Mesenchymal stem cell (in vitro differentiated cells and primary cell): ENCODE measurements at regions not wholly inside any gene's neighbourhood (a gene's known extent, or its start where the extent isn't known, plus 50 kb on each side); places are given as distances from the start of the nearest gene placed in this dataset.

Experiments
- DNase-seq: peaks from one replicate; pipeline ENCODE4 v3.0.0-alpha.2; 2013
- H2AFZ ChIP-seq: one replicate; pipeline ENCODE4 v1.6.1; 2013; ENCODE audit warnings: low read depth, mild to moderate bottlenecking, control low read depth, inconsistent platforms, low read length, moderate library complexity
- H2AK5ac ChIP-seq: 2 replicates; pipeline ENCODE4 v1.6.1; 2013; ENCODE audit warnings: low read length, moderate library complexity, mild to moderate bottlenecking, inconsistent platforms; ENCODE audit not compliant: severe bottlenecking
- H2BK120ac ChIP-seq: one replicate; pipeline ENCODE4 v1.6.1; 2013; ENCODE audit warnings: low read depth, mild to moderate bottlenecking, inconsistent platforms, low read length, moderate library complexity
- H2BK12ac ChIP-seq, 2 experiments: one replicate each; pipeline ENCODE4 v1.6.1; 2013; ENCODE audit warnings: inconsistent platforms in 2 of 2, low read length in 2 of 2, mild to moderate bottlenecking in 2 of 2, moderate library complexity in 2 of 2, control low read depth in 1 of 2
- H2BK15ac ChIP-seq: one replicate; pipeline ENCODE4 v1.6.1; 2013; ENCODE audit warnings: mild to moderate bottlenecking, low read depth, inconsistent platforms; ENCODE audit not compliant: poor library complexity, severe bottlenecking
- H2BK5ac ChIP-seq: 2 replicates; pipeline ENCODE4 v1.6.1; 2013; ENCODE audit warnings: low read depth, mild to moderate bottlenecking, low read length, control low read depth, inconsistent platforms; ENCODE audit not compliant: poor library complexity, severe bottlenecking
- H3K14ac ChIP-seq, 2 experiments: one replicate each; pipeline ENCODE4 v1.6.1; 2013; ENCODE audit warnings: inconsistent platforms in 2 of 2, low read length in 2 of 2, control low read depth in 1 of 2, mild to moderate bottlenecking in 1 of 2, moderate library complexity in 1 of 2
- H3K18ac ChIP-seq, 2 experiments: one replicate each; pipeline ENCODE4 v1.6.1; 2013; ENCODE audit warnings: inconsistent platforms in 2 of 2, low read length in 2 of 2, control low read depth in 1 of 2, low read depth in 1 of 2, mild to moderate bottlenecking in 1 of 2
- H3K23ac ChIP-seq, 2 experiments: one replicate each; pipeline ENCODE4 v1.6.1; 2013; ENCODE audit warnings: inconsistent platforms in 2 of 2, low read length in 2 of 2, mild to moderate bottlenecking in 2 of 2, moderate library complexity in 2 of 2, control low read depth in 1 of 2
- H3K27ac ChIP-seq: 2 replicates; pipeline ENCODE4 v1.5.1; 2013; ENCODE audit warnings: mild to moderate bottlenecking, moderate library complexity, low read length, control low read depth, inconsistent platforms; ENCODE audit not compliant: poor library complexity, severe bottlenecking
- H3K27me3 ChIP-seq, 2 experiments: 2 replicates each; pipeline versions ENCODE4 v1.6.1 to v1.7.0; 2013; ENCODE audit warnings: low read length in 2 of 2, mild to moderate bottlenecking in 2 of 2, moderate library complexity in 2 of 2, control low read depth in 1 of 2, inconsistent platforms in 1 of 2; ENCODE audit not compliant: control insufficient read depth in 1 of 2, insufficient read depth in 1 of 2
- H3K36me3 ChIP-seq, 2 experiments: 2 replicates each; pipeline versions ENCODE4 v1.6.1 to v1.7.0; 2013; ENCODE audit warnings: low read length in 2 of 2, control low read depth in 1 of 2, inconsistent platforms in 1 of 2, low read depth in 1 of 2, mild to moderate bottlenecking in 1 of 2; ENCODE audit not compliant: insufficient read depth in 2 of 2, control insufficient read depth in 1 of 2
- H3K4ac ChIP-seq, 2 experiments: one replicate each; pipeline ENCODE4 v1.6.1; 2013; ENCODE audit warnings: inconsistent platforms in 2 of 2, low read length in 2 of 2, mild to moderate bottlenecking in 2 of 2, moderate library complexity in 2 of 2, control low read depth in 1 of 2, low read depth in 1 of 2
- H3K4me1 ChIP-seq: 2 replicates; pipeline ENCODE4 v1.6.1; 2013; ENCODE audit warnings: low read depth, low read length, control low read depth; ENCODE audit not compliant: control insufficient read depth, insufficient read depth
- H3K4me2 ChIP-seq: 2 replicates; pipeline ENCODE4 v1.6.1; 2013; ENCODE audit warnings: low read length, mild to moderate bottlenecking, inconsistent platforms; ENCODE audit not compliant: poor library complexity, severe bottlenecking
- H3K4me3 ChIP-seq, 2 experiments: 2 replicates each; pipeline versions ENCODE4 v1.5.1 to v1.7.0; 2013; ENCODE audit warnings: low read length in 2 of 2, mild to moderate bottlenecking in 2 of 2, control low read depth in 1 of 2, low read depth in 1 of 2; ENCODE audit not compliant: insufficient read depth in 1 of 2
- H3K79me1 ChIP-seq: replicated peaks from 2 replicates; pipeline ENCODE4 v1.6.1; 2013; ENCODE audit warnings: mild to moderate bottlenecking, control low read depth, low read length, inconsistent platforms; ENCODE audit not compliant: poor library complexity, severe bottlenecking
- H3K9ac ChIP-seq: 2 replicates; pipeline ENCODE4 v1.7.0; 2013; ENCODE audit warnings: mild to moderate bottlenecking, low read length, moderate library complexity
- H3K9me3 ChIP-seq: 2 replicates; pipeline ENCODE4 v1.7.0; 2013; ENCODE audit warnings: mild to moderate bottlenecking, low read length; ENCODE audit not compliant: control insufficient read depth
- H4K8ac ChIP-seq: one replicate; pipeline ENCODE4 v1.6.1; 2013; ENCODE audit warnings: inconsistent platforms, mild to moderate bottlenecking, low read length, moderate library complexity
- H4K91ac ChIP-seq: one replicate; pipeline ENCODE4 v1.6.1; 2013; ENCODE audit warnings: mild to moderate bottlenecking, low read length, inconsistent platforms
- WGBS: methylation state at CpG from one replicate; pipeline ENCODE4 v1.1.7; 2013; ENCODE audit warnings: mixed read lengths; 5-methylcytosine and 5-hydroxymethylcytosine counted together

GRCh38 chr15:72964135-72964534 lies 88.1 kb upstream of the NEO1 start:
- Histone ChIP-seq H3K23ac (no peak overlapping the region), H2BK5ac (no peak overlapping the region), H2BK15ac (no peak overlapping the region), H3K79me1 (no peaks in the 10 kb centered on the region), H3K4me3 (no peak overlapping the region), H3K4me1 (no peaks in the 10 kb centered on the region), H3K18ac (no peak overlapping the region), H3K27ac (no peak overlapping the region), H3K36me3 (no peaks in the 10 kb centered on the region), H3K14ac (no peak overlapping the region), H2BK12ac (peak overlapping the region in 1 of 2 experiments; percentile 54), H4K8ac (no peak overlapping the region), H3K9ac (no peak overlapping the region), H4K91ac (no peak overlapping the region), H3K27me3 (no peaks in the 10 kb centered on the region), H2AK5ac (no peak overlapping the region), H2BK120ac (no peak overlapping the region), H3K9me3 (no peaks in the 10 kb centered on the region), H3K4me2 (no peak overlapping the region), H2AFZ (no peak overlapping the region), H3K4ac (no peak overlapping the region)
- DNase-seq: no peak

- no peak for DNase-seq
- no peak overlapping the region for H2BK120ac ChIP-seq
- H4K8ac ChIP-seq: no peak overlapping the region
- H3K4ac ChIP-seq: no peak overlapping the region
- no peak overlapping the region for H2AFZ ChIP-seq
- H4K91ac ChIP-seq: no peak overlapping the region
- H3K79me1 ChIP-seq: no peaks in the 10 kb centered on the region
- H3K4me3 ChIP-seq: no peak overlapping the region
- no peak overlapping the region for H2BK15ac ChIP-seq
- H3K27ac ChIP-seq: no peak overlapping the region
- H2BK12ac ChIP-seq: no peak overlapping the region
- H3K14ac ChIP-seq: no peak overlapping the region
- no peaks in the 10 kb centered on the region for H3K36me3 ChIP-seq
- H3K9ac ChIP-seq: no peak overlapping the region
- no peak overlapping the region for H2AK5ac ChIP-seq
- H3K9me3 ChIP-seq: no peaks in the 10 kb centered on the region
- H3K4me2 ChIP-seq: no peak overlapping the region
- H3K4me1 ChIP-seq: no peaks in the 10 kb centered on the region
- H2BK5ac ChIP-seq: no peak overlapping the region
- no peak overlapping the region for H3K23ac ChIP-seq
- H3K27me3 ChIP-seq: no peaks in the 10 kb centered on the region
- no peak overlapping the region for H3K18ac ChIP-seq
- 93% methylated on average over 8 of the region's 8 CpGs for WGBS
Observed at GRCh38 chr15:72962054-72962702, 90.1 kb upstream of the NEO1 start.

- Histone ChIP-seq H3K4me2 (no peak overlapping the region), H3K27ac (no peak overlapping the region), H3K4me1 (no peaks in the 10 kb centered on the region), H3K14ac (no peak overlapping the region), H3K9ac (no peak overlapping the region), H3K79me1 (no peaks in the 10 kb centered on the region), H3K9me3 (no peaks in the 10 kb centered on the region), H3K18ac (no peak overlapping the region), H3K23ac (no peak overlapping the region), H2BK15ac (no peak overlapping the region), H2AFZ (no peak overlapping the region), H3K4ac (no peak overlapping the region), H3K27me3 (no peaks in the 10 kb centered on the region), H4K8ac (no peak overlapping the region), H2AK5ac (no peak overlapping the region), H2BK5ac (no peak overlapping the region), H4K91ac (no peak overlapping the region), H3K36me3 (no peaks in the 10 kb centered on the region), H2BK120ac (no peak overlapping the region), H2BK12ac (no peak overlapping the region), H3K4me3 (no peak overlapping the region)
- no peak for DNase-seq
- 90% methylated on average over 3 of the region's 3 CpGs for WGBS
Observed at GRCh38 chr15:72961346-72961745, 90.9 kb upstream of the NEO1 start.

- H3K4ac ChIP-seq: no peak overlapping the region
- H3K36me3 ChIP-seq: no peaks in the 10 kb centered on the region
- peaks cover 0 to 4% of the 10 kb centered on the region in 2 experiments for H3K27me3 ChIP-seq
- H3K79me1 ChIP-seq: no peaks in the 10 kb centered on the region
- no peak overlapping the region for H4K8ac ChIP-seq
- no peak overlapping the region for H2BK15ac ChIP-seq
- H3K4me1 ChIP-seq: no peaks in the 10 kb centered on the region
- no peak overlapping the region for H3K4me2 ChIP-seq
- no peaks in the 10 kb centered on the region for H3K9me3 ChIP-seq
- H3K27ac ChIP-seq: no peak overlapping the region
- no peak overlapping the region for H2BK120ac ChIP-seq
- H3K18ac ChIP-seq: no peak overlapping the region
- no peak overlapping the region for H3K4me3 ChIP-seq
- no peak for DNase-seq
- H3K9ac ChIP-seq: no peak overlapping the region
- H2AK5ac ChIP-seq: no peak overlapping the region
- 86% methylated on average over 3 of the region's 3 CpGs for WGBS
- H4K91ac ChIP-seq: no peak overlapping the region
- no peak overlapping the region for H2BK12ac ChIP-seq
- no peak overlapping the region for H2BK5ac ChIP-seq
- H2AFZ ChIP-seq: no peak overlapping the region
- no peak overlapping the region for H3K23ac ChIP-seq
- H3K14ac ChIP-seq: no peak overlapping the region
Observed at GRCh38 chr15:72958634-72959033, 93.6 kb upstream of the NEO1 start.
